Suppressor macrophage (primary cell): ENCODE measurements at regions not wholly inside any gene's neighbourhood (a gene's known extent, or its start where the extent isn't known, plus 50 kb on each side); places are given as distances from the start of the nearest gene placed in this dataset.
"Not testable (repeated sequence)": the region's sequence is repeated elsewhere in the genome, so short reads cannot be mapped to it uniquely, and the experiment has no call there.

Experiments
- DNase-seq, 4 experiments: peaks; one replicate each; pipeline ENCODE4 v3.0.0-alpha.2; 2020 to 2022

GRCh38 chr10:56583316-56583715 lies 222.3 kb upstream of the ZWINT start:
- DNase-seq, result no peak

- DNase-seq, result no peak
Observed at GRCh38 chr10:56567580-56567979, 206.5 kb upstream of the ZWINT start.

- DNase-seq, result no peak
Observed at GRCh38 chr10:56561336-56561735, 200.3 kb upstream of the ZWINT start.

GRCh38 chr10:56551037-56551436 lies 190.0 kb upstream of the ZWINT start:
- no peak for DNase-seq

GRCh38 chr10:56547163-56547562 lies 186.1 kb upstream of the ZWINT start:
- DNase-seq, result no peak

- no peak for DNase-seq
Observed at GRCh38 chr10:56537984-56538383, 176.9 kb upstream of the ZWINT start.

GRCh38 chr10:56522166-56522565 lies 161.1 kb upstream of the ZWINT start:
- DNase-seq, result no peak

GRCh38 chr10:56508562-56508961 lies 147.5 kb upstream of the ZWINT start:
- no peak for DNase-seq

GRCh38 chr10:56507033-56507432 lies 146.0 kb upstream of the ZWINT start:
- DNase-seq, result no peak

GRCh38 chr10:56505555-56505954 lies 144.5 kb upstream of the ZWINT start:
- DNase-seq, result no peak

- no peak for DNase-seq
Observed at GRCh38 chr10:56496186-56496486, 135.1 kb upstream of the ZWINT start.

GRCh38 chr10:56487746-56488145 lies 126.7 kb upstream of the ZWINT start:
- no peak for DNase-seq

GRCh38 chr10:56481521-56482091 lies 120.5 kb upstream of the ZWINT start:
- no peak for DNase-seq

GRCh38 chr10:56472978-56473377 lies 111.9 kb upstream of the ZWINT start:
- no peak for DNase-seq

- DNase-seq, result no peak
Observed at GRCh38 chr10:56470701-56471100, 109.6 kb upstream of the ZWINT start.

- DNase-seq, result no peak
Observed at GRCh38 chr10:56469482-56469881, 108.4 kb upstream of the ZWINT start.

GRCh38 chr10:56466005-56466404 lies 104.9 kb upstream of the ZWINT start:
- DNase-seq, result no peak

GRCh38 chr10:56449770-56450169 lies 88.7 kb upstream of the ZWINT start:
- no peak for DNase-seq

GRCh38 chr10:56447613-56448012 lies 86.6 kb upstream of the ZWINT start:
- DNase-seq, result not testable (repeated sequence)

- not testable (repeated sequence) for DNase-seq
Observed at GRCh38 chr10:56441337-56441736, 80.3 kb upstream of the ZWINT start.
